ENCODE measurements at regions not wholly inside any gene's neighbourhood (a gene's known extent, or its start where the extent isn't known, plus 50 kb on each side); places are given as distances from the start of the nearest gene placed in this dataset.

DNA sequence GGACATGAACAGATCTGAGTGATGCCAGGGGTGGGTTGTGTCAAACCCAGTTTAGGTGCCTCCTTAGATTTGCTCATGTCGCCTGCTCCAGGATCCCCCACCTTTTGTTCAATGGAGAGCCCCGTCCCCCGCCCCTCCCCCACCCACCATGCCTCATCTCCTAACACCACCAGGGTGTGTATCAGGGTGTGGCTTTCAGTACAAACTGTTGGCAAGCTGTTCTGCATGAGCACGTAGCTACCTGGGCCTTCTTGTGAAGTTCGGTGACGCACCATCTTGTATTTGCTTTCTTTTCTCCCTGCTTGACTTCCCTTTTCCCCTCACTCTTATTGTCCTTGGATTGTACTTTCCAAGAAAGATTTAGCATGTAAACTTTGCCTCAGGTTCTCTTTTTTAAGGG is 94.8 kb downstream of the EBNA1BP2 start:
- TF ChIP-seq, protein P1, sequence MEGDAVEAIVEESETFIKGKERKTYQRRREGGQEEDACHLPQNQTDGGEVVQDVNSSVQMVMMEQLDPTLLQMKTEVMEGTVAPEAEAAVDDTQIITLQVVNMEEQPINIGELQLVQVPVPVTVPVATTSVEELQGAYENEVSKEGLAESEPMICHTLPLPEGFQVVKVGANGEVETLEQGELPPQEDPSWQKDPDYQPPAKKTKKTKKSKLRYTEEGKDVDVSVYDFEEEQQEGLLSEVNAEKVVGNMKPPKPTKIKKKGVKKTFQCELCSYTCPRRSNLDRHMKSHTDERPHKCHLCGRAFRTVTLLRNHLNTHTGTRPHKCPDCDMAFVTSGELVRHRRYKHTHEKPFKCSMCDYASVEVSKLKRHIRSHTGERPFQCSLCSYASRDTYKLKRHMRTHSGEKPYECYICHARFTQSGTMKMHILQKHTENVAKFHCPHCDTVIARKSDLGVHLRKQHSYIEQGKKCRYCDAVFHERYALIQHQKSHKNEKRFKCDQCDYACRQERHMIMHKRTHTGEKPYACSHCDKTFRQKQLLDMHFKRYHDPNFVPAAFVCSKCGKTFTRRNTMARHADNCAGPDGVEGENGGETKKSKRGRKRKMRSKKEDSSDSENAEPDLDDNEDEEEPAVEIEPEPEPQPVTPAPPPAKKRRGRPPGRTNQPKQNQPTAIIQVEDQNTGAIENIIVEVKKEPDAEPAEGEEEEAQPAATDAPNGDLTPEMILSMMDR (IDR thresholded peaks at IDR 0.05): no peak
- TF ChIP-seq POLR2A (IDR thresholded peaks at IDR 0.05): no peak

All from vagina (tissue), 2 donors.